Neutrophil (primary cell): ENCODE measurements at regions not wholly inside any gene's neighbourhood (a gene's known extent, or its start where the extent isn't known, plus 50 kb on each side); places are given as distances from the start of the nearest gene placed in this dataset.

Experiments used
- H3K27ac ChIP-seq: fragments of 200-600 bp; sonication (generic); 2 replicates; pipeline ENCODE4 v1.5.1; 2016; ENCODE audit warnings: mild to moderate bottlenecking, moderate library complexity
- H3K27me3 ChIP-seq: fragments of 200-600 bp; sonication (generic); 2 replicates; pipeline ENCODE4 v1.6.0; 2016; ENCODE audit warnings: mild to moderate bottlenecking
- H3K36me3 ChIP-seq: fragments of 200-600 bp; sonication (generic); 2 replicates; pipeline ENCODE4 v1.5.1; 2017
- H3K4me1 ChIP-seq, 2 experiments: fragments of 200-600 bp in 1 of 2; sonication (generic) in 1 of 2; 1 replicate in 1 of 2; 2 replicates in 1 of 2; pipeline versions ENCODE4 v1.5.1 to v1.6.1; 2013 to 2016; ENCODE audit warnings: low read depth in 1 of 2, low read length in 1 of 2, mild to moderate bottlenecking in 1 of 2, moderate library complexity in 1 of 2; ENCODE audit not compliant: control insufficient read depth in 1 of 2, insufficient read depth in 1 of 2
- H3K4me3 ChIP-seq, 2 experiments: fragments of 200-600 bp in 1 of 2; sonication (generic) in 1 of 2; 1 replicate in 1 of 2; 2 replicates in 1 of 2; pipeline ENCODE4 v1.5.1; 2013 to 2016; ENCODE audit warnings: low read depth in 1 of 2, low read length in 1 of 2, mild to moderate bottlenecking in 1 of 2, moderate library complexity in 1 of 2
- H3K9me3 ChIP-seq: fragments of 200-600 bp; sonication (generic); 2 replicates; pipeline ENCODE4 v1.5.1; 2016
- TF ChIP-seq, protein P1 (sequence below): fragments of 200-600 bp; sonication (generic); IDR thresholded peaks from 2 replicates; pipeline ENCODE4 v1.5.1; 2016; ENCODE audit warnings: antibody characterized with exemption

- Histone ChIP-seq H3K4me1 (no peaks in the 10 kb centered on the region), H3K9me3 (no peaks in the 10 kb centered on the region), H3K4me3 (no peak overlapping the region), H3K27me3 (no peaks in the 10 kb centered on the region), H3K36me3 (no peaks in the 10 kb centered on the region), H3K27ac (no peak overlapping the region)
- TF ChIP-seq, protein P1, sequence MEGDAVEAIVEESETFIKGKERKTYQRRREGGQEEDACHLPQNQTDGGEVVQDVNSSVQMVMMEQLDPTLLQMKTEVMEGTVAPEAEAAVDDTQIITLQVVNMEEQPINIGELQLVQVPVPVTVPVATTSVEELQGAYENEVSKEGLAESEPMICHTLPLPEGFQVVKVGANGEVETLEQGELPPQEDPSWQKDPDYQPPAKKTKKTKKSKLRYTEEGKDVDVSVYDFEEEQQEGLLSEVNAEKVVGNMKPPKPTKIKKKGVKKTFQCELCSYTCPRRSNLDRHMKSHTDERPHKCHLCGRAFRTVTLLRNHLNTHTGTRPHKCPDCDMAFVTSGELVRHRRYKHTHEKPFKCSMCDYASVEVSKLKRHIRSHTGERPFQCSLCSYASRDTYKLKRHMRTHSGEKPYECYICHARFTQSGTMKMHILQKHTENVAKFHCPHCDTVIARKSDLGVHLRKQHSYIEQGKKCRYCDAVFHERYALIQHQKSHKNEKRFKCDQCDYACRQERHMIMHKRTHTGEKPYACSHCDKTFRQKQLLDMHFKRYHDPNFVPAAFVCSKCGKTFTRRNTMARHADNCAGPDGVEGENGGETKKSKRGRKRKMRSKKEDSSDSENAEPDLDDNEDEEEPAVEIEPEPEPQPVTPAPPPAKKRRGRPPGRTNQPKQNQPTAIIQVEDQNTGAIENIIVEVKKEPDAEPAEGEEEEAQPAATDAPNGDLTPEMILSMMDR: no peak
These were observed 150.1 kb downstream of the SNX10 start for GRCh38 chr7:26441611-26442277.

GRCh38 chr7:26443006-26443405, 151.3 kb downstream of the SNX10 start:
- TF ChIP-seq, protein P1: no peak
- Histone ChIP-seq H3K4me3 (no peak overlapping the region), H3K4me1 (no peaks in the 10 kb centered on the region), H3K27ac (no peak overlapping the region), H3K27me3 (no peaks in the 10 kb centered on the region), H3K36me3 (no peaks in the 10 kb centered on the region), H3K9me3 (no peaks in the 10 kb centered on the region)

DNA sequence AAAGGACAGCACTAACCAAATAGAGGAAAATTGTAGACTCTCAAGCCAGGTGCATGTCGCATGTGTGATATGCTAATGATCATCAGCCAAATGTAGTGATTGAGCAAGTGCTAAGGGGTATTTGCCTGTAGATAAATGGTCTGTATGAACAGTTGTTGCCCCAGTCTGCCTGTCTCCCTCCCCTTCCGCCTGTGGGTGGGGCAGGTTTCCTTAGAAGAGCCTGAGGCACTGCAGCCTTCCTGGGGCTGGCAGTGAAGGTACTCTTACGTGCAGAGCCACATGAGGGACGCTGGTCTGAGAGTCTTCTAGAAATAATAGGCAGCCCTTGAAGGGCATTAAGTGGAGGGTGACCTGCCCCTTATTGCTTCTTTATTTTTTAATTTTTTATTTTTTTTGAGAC, 152.1 kb downstream of the SNX10 start:
- no peaks in the 10 kb centered on the region for H3K4me1 ChIP-seq
- H3K4me3 ChIP-seq: no peak overlapping the region
- H3K36me3 ChIP-seq: no peaks in the 10 kb centered on the region
- no peak overlapping the region for H3K27ac ChIP-seq
- H3K9me3 ChIP-seq: no peaks in the 10 kb centered on the region
- TF ChIP-seq, protein P1: no peak
- H3K27me3 ChIP-seq: no peaks in the 10 kb centered on the region

GRCh38 chr7:26444555-26444954, 152.9 kb downstream of the SNX10 start:
- Histone ChIP-seq H3K4me3 (no peak overlapping the region), H3K4me1 (no peaks in the 10 kb centered on the region), H3K27ac (no peak overlapping the region), H3K9me3 (no peaks in the 10 kb centered on the region), H3K36me3 (no peaks in the 10 kb centered on the region), H3K27me3 (no peaks in the 10 kb centered on the region)
- TF ChIP-seq, protein P1: no peak

- no peak overlapping the region for H3K4me3 ChIP-seq
- no peaks in the 10 kb centered on the region for H3K27me3 ChIP-seq
- H3K27ac ChIP-seq: no peak overlapping the region
- H3K4me1 ChIP-seq: no peaks in the 10 kb centered on the region
- TF ChIP-seq, protein P1: no peak
- no peaks in the 10 kb centered on the region for H3K9me3 ChIP-seq
- H3K36me3 ChIP-seq: no peaks in the 10 kb centered on the region
These were observed 155.5 kb downstream of the SNX10 start for GRCh38 chr7:26447116-26447515.
